GM12872 (cell line): ENCODE measurements at regions not wholly inside any gene's neighbourhood (a gene's known extent, or its start where the extent isn't known, plus 50 kb on each side); places are given as distances from the start of the nearest gene placed in this dataset.

Experiments used
- TF ChIP-seq, protein P1 (sequence below): IDR thresholded peaks from 3 replicates; pipeline ENCODE4 v1.5.1; 2011; ENCODE audit warnings: low read depth, mild to moderate bottlenecking, low read length, moderate library complexity; ENCODE audit not compliant: insufficient read depth

DNA sequence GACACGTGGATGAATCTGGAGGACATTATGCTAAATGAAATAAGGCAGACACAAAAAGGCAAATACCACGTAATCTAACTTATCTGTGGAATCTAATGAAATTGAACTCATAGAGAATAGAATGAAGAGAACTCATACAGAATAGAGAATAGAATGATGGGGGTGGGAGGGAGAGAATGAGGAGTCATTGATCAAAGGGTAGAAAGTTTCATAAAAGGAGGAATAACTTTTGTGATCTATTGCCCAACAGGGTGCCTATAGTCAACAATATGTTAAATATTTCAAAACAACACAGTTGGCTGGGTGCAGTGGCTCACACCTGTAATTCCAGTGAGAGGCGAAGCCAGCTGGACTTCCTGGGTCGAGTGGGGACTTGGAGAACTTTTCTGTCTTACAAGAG, 54.9 kb upstream of the ZNF169 start:
- TF ChIP-seq, protein P1, sequence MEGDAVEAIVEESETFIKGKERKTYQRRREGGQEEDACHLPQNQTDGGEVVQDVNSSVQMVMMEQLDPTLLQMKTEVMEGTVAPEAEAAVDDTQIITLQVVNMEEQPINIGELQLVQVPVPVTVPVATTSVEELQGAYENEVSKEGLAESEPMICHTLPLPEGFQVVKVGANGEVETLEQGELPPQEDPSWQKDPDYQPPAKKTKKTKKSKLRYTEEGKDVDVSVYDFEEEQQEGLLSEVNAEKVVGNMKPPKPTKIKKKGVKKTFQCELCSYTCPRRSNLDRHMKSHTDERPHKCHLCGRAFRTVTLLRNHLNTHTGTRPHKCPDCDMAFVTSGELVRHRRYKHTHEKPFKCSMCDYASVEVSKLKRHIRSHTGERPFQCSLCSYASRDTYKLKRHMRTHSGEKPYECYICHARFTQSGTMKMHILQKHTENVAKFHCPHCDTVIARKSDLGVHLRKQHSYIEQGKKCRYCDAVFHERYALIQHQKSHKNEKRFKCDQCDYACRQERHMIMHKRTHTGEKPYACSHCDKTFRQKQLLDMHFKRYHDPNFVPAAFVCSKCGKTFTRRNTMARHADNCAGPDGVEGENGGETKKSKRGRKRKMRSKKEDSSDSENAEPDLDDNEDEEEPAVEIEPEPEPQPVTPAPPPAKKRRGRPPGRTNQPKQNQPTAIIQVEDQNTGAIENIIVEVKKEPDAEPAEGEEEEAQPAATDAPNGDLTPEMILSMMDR = no peak

GRCh38 chr9:94207781-94208180, 51.3 kb upstream of the ZNF169 start:
- TF ChIP-seq, protein P1 = no peak
